HCT116 (cell line): ENCODE measurements at regions not wholly inside any gene's neighbourhood (a gene's known extent, or its start where the extent isn't known, plus 50 kb on each side); places are given as distances from the start of the nearest gene placed in this dataset.
A peak's percentile ranks its signal among the peaks of the same experiment; 100 is the strongest.

Experiments used
- ATAC-seq: fragments of 200-7000 bp; cut with Tn5 transposase; 2 replicates; pipeline ENCODE4 v1.9.1; 2020; ENCODE audit warnings: mild to moderate bottlenecking, moderate library complexity
- BruUV-seq: library from RNA; stranded (reverse); fragments of 400-500 nt; replicated peaks from 2 replicates; lab custom pipeline; 2021; lab: Mats Ljungman, UMichigan
- CTCF ChIA-PET: fragments of 300-600 bp; sonication (Branson Sonifier 250); formaldehyde crosslinking; loops from one replicate; lab custom pipeline; 2021; ENCODE audit warnings: antibody characterized with exemption; lab: Charles Lee
- POLR2A ChIA-PET: fragments of 300-600, 350-600 bp; sonication (Branson Sonifier 250); formaldehyde crosslinking; loops from one replicate; lab custom pipeline; 2021; ENCODE audit warnings: antibody characterized with exemption; lab: Charles Lee
- RAD21 ChIA-PET, 2 experiments: fragments of 300-600 bp; sonication (Branson Sonifier 250); formaldehyde crosslinking; loops; one replicate each; lab custom pipeline; 2023; ENCODE audit warnings: low total read pairs in 2 of 2; ENCODE audit not compliant: uncharacterized antibody in 2 of 2, unreplicated experiment in 2 of 2, low non-redundant PET in 1 of 2; lab: Charles Lee
- DNase-seq: peaks from one replicate; pipeline ENCODE4 v3.0.0-alpha.2; 2010; ENCODE audit warnings: low read depth, low spot score
- H2AFZ ChIP-seq: fragments of 200-600 bp; shearing (Covaris generic), sonication (generic); 2 replicates; pipeline ENCODE4 v1.6.1; 2017; ENCODE audit warnings: low read depth, mixed run types, mixed read lengths, antibody characterized with exemption, low read length; ENCODE audit not compliant: poor library complexity, severe bottlenecking
- H3K27ac ChIP-seq: 2 replicates; pipeline ENCODE4 v1.5.1; 2012; ENCODE audit warnings: low read depth, low read length
- H3K27me3 ChIP-seq: fragments of 200-600 bp; sonication (generic); 2 replicates; pipeline ENCODE4 v1.6.1; 2016; ENCODE audit warnings: mixed run types, low read length, mixed read lengths; ENCODE audit not compliant: insufficient read depth
- H3K36me3 ChIP-seq, 2 experiments: fragments of 200-500 bp in 1 of 2; fragments of 200-600 bp in 1 of 2; sonication (Bioruptor generic) in 1 of 2; sonication (generic) in 1 of 2; 2 replicates each; pipeline versions ENCODE4 v1.5.1 to v1.6.1; 2014 to 2016; ENCODE audit warnings: low read length in 2 of 2, inconsistent platforms in 1 of 2, mixed read lengths in 1 of 2, mixed run types in 1 of 2; ENCODE audit not compliant: insufficient read depth in 2 of 2, control insufficient read depth in 1 of 2
- H3K4me1 ChIP-seq, 2 experiments: fragments of 200-600 bp in 1 of 2; sonication (generic) in 1 of 2; 2 replicates each; pipeline versions ENCODE4 v1.5.1 to v1.6.1; 2012 to 2017; ENCODE audit warnings: low read length in 2 of 2, inconsistent platforms in 1 of 2, mild to moderate bottlenecking in 1 of 2, mixed read lengths in 1 of 2, mixed run types in 1 of 2, moderate library complexity in 1 of 2; ENCODE audit not compliant: insufficient read depth in 2 of 2, control insufficient read depth in 1 of 2
- H3K4me2 ChIP-seq: fragments of 200-600 bp; sonication (generic); 2 replicates; pipeline ENCODE4 v1.6.1; 2017; ENCODE audit warnings: mixed run types, low read length, mixed read lengths
- H3K4me3 ChIP-seq, 2 experiments: fragments of 200-600 bp in 1 of 2; sonication (generic) in 1 of 2; replicated peaks in 1 of 2; 2 replicates each; pipeline ENCODE4 v1.5.1; 2011 to 2016; ENCODE audit warnings: low read length in 2 of 2, control low read depth in 1 of 2, low read depth in 1 of 2, mild to moderate bottlenecking in 1 of 2, mixed read lengths in 1 of 2, mixed run types in 1 of 2
- H3K79me2 ChIP-seq: fragments of 200-600 bp; sonication (generic); 2 replicates; pipeline ENCODE4 v1.6.1; 2017; ENCODE audit warnings: mild to moderate bottlenecking, mixed run types, low read length, moderate library complexity, mixed read lengths; ENCODE audit not compliant: insufficient read depth
- H3K9ac ChIP-seq: fragments of 200-600 bp; sonication (generic); 2 replicates; pipeline ENCODE4 v1.6.1; 2016; ENCODE audit warnings: low read length, mixed read lengths
- H3K9me2 ChIP-seq: fragments of 200-600 bp; sonication (generic), shearing (Covaris generic); 2 replicates; pipeline ENCODE4 v1.6.1; 2017; ENCODE audit warnings: mixed run types, mild to moderate bottlenecking, moderate library complexity; ENCODE audit not compliant: insufficient read depth
- H3K9me3 ChIP-seq, 2 experiments: fragments of 200-500 bp in 1 of 2; fragments of 200-600 bp in 1 of 2; sonication (Bioruptor generic) in 1 of 2; sonication (generic) in 1 of 2; 2 replicates each; pipeline ENCODE4 v1.6.1; 2014 to 2017; ENCODE audit warnings: low read length in 2 of 2, mixed read lengths in 2 of 2, inconsistent platforms in 1 of 2, low read depth in 1 of 2, mild to moderate bottlenecking in 1 of 2, mixed run types in 1 of 2, moderate library complexity in 1 of 2; ENCODE audit not compliant: control insufficient read depth in 1 of 2, insufficient read depth in 1 of 2
- H4K20me1 ChIP-seq: fragments of 200-600 bp; sonication (generic), shearing (Covaris generic); 2 replicates; pipeline ENCODE4 v1.6.1; 2017; ENCODE audit warnings: mixed run types, mild to moderate bottlenecking, moderate library complexity; ENCODE audit not compliant: insufficient read depth
- CBX3 ChIP-seq: IDR thresholded peaks from 2 replicates; pipeline ENCODE4 v1.6.1; 2012; ENCODE audit warnings: low read depth
- CTCF ChIP-seq, 3 experiments: fragments of 200-600 bp in 1 of 3; sonication (generic) in 1 of 3; IDR thresholded peaks in 2 of 3; conservative IDR thresholded peaks in 1 of 3; 2 replicates each; pipeline ENCODE4 v1.5.1; 2012 to 2017; ENCODE audit warnings: low read depth in 2 of 3, low read length in 2 of 3, antibody characterized with exemption in 1 of 3, borderline replicate concordance in 1 of 3, control low read depth in 1 of 3, mild to moderate bottlenecking in 1 of 3, mixed read lengths in 1 of 3, mixed run types in 1 of 3, moderate library complexity in 1 of 3; ENCODE audit not compliant: insufficient read depth in 1 of 3
- EZH2 ChIP-seq: fragments of 200-600 bp; sonication (generic); IDR thresholded peaks from 2 replicates; pipeline ENCODE4 v1.6.1; 2017; ENCODE audit warnings: antibody characterized with exemption, mixed run types
- EZH2phosphoT487 ChIP-seq: fragments of 200-600 bp; IDR thresholded peaks from 2 replicates; pipeline ENCODE4 v1.6.1; 2018; ENCODE audit warnings: antibody characterized with exemption, borderline replicate concordance
- JUND ChIP-seq: IDR thresholded peaks from 2 replicates; pipeline ENCODE4 v1.6.1; 2012
- MAX ChIP-seq: IDR thresholded peaks from 2 replicates; pipeline ENCODE4 v1.6.1; 2012
- RAD21 ChIP-seq: IDR thresholded peaks from 2 replicates; pipeline ENCODE4 v1.6.1; 2012; ENCODE audit warnings: low read depth, mild to moderate bottlenecking
- SP1 ChIP-seq: IDR thresholded peaks from 2 replicates; pipeline ENCODE4 v1.6.1; 2012; ENCODE audit warnings: low read depth
- YY1 ChIP-seq: IDR thresholded peaks from 2 replicates; pipeline ENCODE4 v1.6.1; 2011; ENCODE audit warnings: low read length, low read depth, moderate library complexity, mild to moderate bottlenecking; ENCODE audit not compliant: insufficient replicate concordance; ENCODE audit errors: extremely low read depth
- intact Hi-C: fragments of 100-400 bp; cut with micrococcal nuclease; formaldehyde crosslinking; loops from 2 replicates; pipeline ENCODE4 v1.10.0; 2022

GRCh38 chr11:10627291-10627690 is 58.8 kb upstream of the LYVE1 start:
- peaks cover 43 to 83% of the 10 kb centered on the region in 2 experiments for H3K4me1 ChIP-seq
- no TSS peak for BruUV-seq
- no peak overlapping the region for H3K4me2 ChIP-seq
- no peaks in the 10 kb centered on the region for H3K79me2 ChIP-seq
- TF ChIP-seq EZH2phosphoT487, result no peak
- no peak for TF ChIP-seq YY1
- TF ChIP-seq EZH2, result no peak
- no peak for TF ChIP-seq MAX
- TF ChIP-seq JUND, result no peak
- TF ChIP-seq CBX3, result no peak
- TF ChIP-seq SP1, result no peak
- TF ChIP-seq CTCF (IDR thresholded peaks at IDR 0.05 in 2 of 3, conservative IDR thresholded peaks at IDR 0.05 in 1 of 3; ENCODE audit: borderline replicate concordance in 1 of 3, insufficient read depth in 1 of 3, low read depth in 2 of 3, low read length in 2 of 3), result no peak
- no peak for TF ChIP-seq RAD21
- CTCF ChIA-PET, result no interaction called here
- peak overlapping the region; percentile 15; the same call in 1 of the 2 replicates for H3K27ac ChIP-seq
- intact Hi-C loops, result no loop called here
- no peaks in the 10 kb centered on the region for H3K27me3 ChIP-seq
- no peaks in the 10 kb centered on the region for H3K9me2 ChIP-seq
- DNase-seq (no peak), ATAC-seq (no peak)
- no peak overlapping the region for H3K9ac ChIP-seq
- H3K4me3 ChIP-seq, result no peak overlapping the region
- no peaks in the 10 kb centered on the region for H4K20me1 ChIP-seq
- POLR2A ChIA-PET, result no interaction called here
- RAD21 ChIA-PET, result no interaction called here
- no peaks in the 10 kb centered on the region for H3K9me3 ChIP-seq
- H3K36me3 ChIP-seq, result 0 out of 4 replicates have a peak, but pooled peaks cover 0 to 3% of the 10 kb centered on the region in 2 experiments
- no peak overlapping the region for H2AFZ ChIP-seq
